NB4 (cell line): ENCODE measurements at regions not wholly inside any gene's neighbourhood (a gene's known extent, or its start where the extent isn't known, plus 50 kb on each side); places are given as distances from the start of the nearest gene placed in this dataset.
"Not testable (repeated sequence)": the region's sequence is repeated elsewhere in the genome, so short reads cannot be mapped to it uniquely, and the experiment has no call there.

Source experiments
- DNase-seq: peaks from one replicate; pipeline ENCODE4 v3.0.0; 2010; ENCODE audit warnings: low read depth
- H3K4me3 ChIP-seq: one replicate; pipeline ENCODE4 v1.5.1; 2011; ENCODE audit warnings: mild to moderate bottlenecking, low read depth, low read length, moderate library complexity
- MAX ChIP-seq: IDR thresholded peaks from 2 replicates; pipeline ENCODE4 v1.6.1; 2011; ENCODE audit warnings: low read depth, low read length
- MYC ChIP-seq: IDR thresholded peaks from 2 replicates; pipeline ENCODE4 v1.6.1; 2011; ENCODE audit warnings: low read depth, low read length
- POLR2A ChIP-seq: IDR thresholded peaks from 2 replicates; pipeline ENCODE4 v1.6.1; 2011; ENCODE audit warnings: mild to moderate bottlenecking; ENCODE audit not compliant: insufficient read length; ENCODE audit errors: extremely low read depth
- TF ChIP-seq, protein P1 (sequence below): IDR thresholded peaks from one replicate; pipeline ENCODE4 v1.5.1; 2012; ENCODE audit warnings: low read depth, low read length

- no peak for DNase-seq
- TF ChIP-seq MYC, result no peak
- TF ChIP-seq, protein P1, sequence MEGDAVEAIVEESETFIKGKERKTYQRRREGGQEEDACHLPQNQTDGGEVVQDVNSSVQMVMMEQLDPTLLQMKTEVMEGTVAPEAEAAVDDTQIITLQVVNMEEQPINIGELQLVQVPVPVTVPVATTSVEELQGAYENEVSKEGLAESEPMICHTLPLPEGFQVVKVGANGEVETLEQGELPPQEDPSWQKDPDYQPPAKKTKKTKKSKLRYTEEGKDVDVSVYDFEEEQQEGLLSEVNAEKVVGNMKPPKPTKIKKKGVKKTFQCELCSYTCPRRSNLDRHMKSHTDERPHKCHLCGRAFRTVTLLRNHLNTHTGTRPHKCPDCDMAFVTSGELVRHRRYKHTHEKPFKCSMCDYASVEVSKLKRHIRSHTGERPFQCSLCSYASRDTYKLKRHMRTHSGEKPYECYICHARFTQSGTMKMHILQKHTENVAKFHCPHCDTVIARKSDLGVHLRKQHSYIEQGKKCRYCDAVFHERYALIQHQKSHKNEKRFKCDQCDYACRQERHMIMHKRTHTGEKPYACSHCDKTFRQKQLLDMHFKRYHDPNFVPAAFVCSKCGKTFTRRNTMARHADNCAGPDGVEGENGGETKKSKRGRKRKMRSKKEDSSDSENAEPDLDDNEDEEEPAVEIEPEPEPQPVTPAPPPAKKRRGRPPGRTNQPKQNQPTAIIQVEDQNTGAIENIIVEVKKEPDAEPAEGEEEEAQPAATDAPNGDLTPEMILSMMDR, result no peak
- no peak for TF ChIP-seq MAX
- no peak for TF ChIP-seq POLR2A
- no peak overlapping the region for H3K4me3 ChIP-seq
Measured at GRCh38 chr5:118590806-118591205, 397.5 kb downstream of the DTWD2 start.

DNA sequence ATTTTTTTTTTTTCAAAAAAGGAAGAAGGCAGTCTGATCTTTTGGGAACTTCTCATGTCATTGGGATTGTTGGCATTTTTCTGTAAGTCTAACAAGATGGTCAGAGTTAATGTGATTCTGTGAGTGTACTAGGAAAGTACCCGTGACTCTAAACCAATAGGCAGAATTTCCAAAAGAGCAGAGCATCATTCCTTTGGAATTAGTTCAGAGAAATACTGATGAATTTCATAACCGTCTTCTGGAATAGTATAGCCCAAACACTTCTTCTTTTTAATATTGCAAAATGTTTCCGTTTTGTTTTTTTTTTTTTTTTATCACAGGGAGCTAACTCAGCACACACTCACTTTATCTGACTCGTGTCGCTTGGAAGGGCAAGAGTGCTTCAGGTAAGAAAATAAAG, 407.4 kb downstream of the DTWD2 start:
- TF ChIP-seq MYC (no peak), POLR2A (no peak), MAX (no peak)
- TF ChIP-seq, protein P1, result no peak
- DNase-seq, result no peak
- H3K4me3 ChIP-seq, result no peak overlapping the region

- DNase-seq, result no peak
Measured at GRCh38 chr5:118578093-118578492, 410.3 kb downstream of the DTWD2 start.

DNA sequence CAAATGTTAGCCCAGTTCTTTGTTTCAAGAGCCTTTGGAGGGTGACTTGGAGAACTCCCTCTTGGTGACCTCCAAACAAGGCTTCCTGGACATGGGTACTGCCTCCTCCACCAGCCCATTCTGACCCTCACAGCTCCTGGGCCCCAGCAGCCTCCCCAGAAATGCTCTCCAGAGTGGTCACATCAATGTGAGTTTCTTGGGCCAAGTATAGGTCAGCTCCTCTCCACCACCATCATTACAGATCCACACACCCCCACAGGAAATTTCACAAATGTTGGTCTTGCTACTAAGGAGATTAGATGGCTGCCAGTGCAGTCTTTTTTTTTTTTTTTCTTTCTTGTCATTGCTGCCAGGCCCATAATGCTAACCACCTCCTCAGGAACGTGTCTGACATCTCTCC, 410.7 kb downstream of the DTWD2 start:
- no peak for TF ChIP-seq MAX
- no peak for DNase-seq
- H3K4me3 ChIP-seq, result no peak overlapping the region

More at GRCh38 chr5:118578093-118578492, 410.3 kb downstream of the DTWD2 start:
- no peak overlapping the region for H3K4me3 ChIP-seq
- TF ChIP-seq MAX (no peak), POLR2A (no peak), MYC (no peak)
- TF ChIP-seq, protein P1, result no peak

DNA sequence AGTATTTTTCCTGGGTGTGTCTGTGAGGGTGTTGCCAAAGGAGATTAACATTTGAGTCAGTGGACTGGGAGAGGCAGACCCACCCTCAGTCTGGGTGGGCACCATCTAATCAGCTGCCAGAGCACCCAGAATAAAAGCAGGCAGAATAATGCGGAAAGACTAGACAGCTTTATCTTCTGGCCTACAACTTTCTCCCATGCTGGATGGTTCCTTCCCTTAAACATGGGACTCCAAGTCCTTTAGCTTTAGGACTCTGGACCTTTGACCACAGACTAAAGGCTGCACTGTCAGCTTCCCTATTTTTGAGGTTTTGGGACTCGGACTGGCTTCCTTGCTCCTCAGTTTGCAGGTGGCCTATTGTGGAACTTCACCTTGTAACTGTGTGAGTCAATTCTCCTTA, 418.1 kb downstream of the DTWD2 start:
- H3K4me3 ChIP-seq, result not testable (repeated sequence)

GRCh38 chr5:118569596-118569995, 418.8 kb downstream of the DTWD2 start:
- not testable (repeated sequence) for H3K4me3 ChIP-seq, DNase-seq

More for the DNA sequence above, 418.1 kb downstream of the DTWD2 start:
- not testable (repeated sequence) for DNase-seq

DNA sequence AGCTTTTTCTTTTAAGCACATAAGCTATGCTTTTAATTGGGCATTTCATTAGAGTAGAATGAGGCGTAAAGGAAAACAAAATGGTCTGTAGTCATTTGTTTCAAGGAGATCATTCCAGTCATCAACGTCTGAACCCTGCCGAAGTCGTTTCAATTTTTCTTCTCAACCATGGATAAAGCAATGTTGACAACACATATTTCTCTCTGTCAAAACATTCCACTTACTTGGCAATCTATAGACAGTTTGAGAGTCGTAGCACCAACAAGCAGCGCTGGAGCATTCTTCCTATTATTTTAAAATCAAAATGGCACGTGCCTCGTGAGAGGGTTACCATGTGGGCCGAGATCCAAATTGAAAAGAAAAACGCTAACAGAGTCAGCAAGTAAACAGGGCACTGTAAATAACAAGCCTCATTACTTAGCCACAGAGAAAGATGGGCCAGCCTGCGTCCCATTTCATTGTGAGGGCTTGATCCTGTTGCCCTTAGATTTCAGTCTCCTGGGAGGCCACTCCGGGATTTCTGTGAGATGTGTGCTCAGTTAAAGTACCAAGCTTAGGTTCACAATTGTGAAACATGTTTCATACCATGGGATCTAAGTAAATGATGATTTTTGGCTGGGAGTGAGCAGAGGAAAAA, 422.9 kb downstream of the DTWD2 start:
- DNase-seq, result no peak
- no peak overlapping the region for H3K4me3 ChIP-seq
- no peak for TF ChIP-seq MYC
- no peak for TF ChIP-seq MAX
- TF ChIP-seq, protein P1, result no peak
- TF ChIP-seq POLR2A, result no peak

- H3K4me3 ChIP-seq, result no peak overlapping the region
- TF ChIP-seq, protein P1, result no peak
- TF ChIP-seq MAX, result no peak
- TF ChIP-seq POLR2A, result no peak
- TF ChIP-seq MYC, result no peak
- DNase-seq, result no peak
Measured at GRCh38 chr5:118561971-118562370, 426.4 kb downstream of the DTWD2 start.
